Prostate gland (tissue), 2 donors: ENCODE measurements at regions not wholly inside any gene's neighbourhood (a gene's known extent, or its start where the extent isn't known, plus 50 kb on each side); places are given as distances from the start of the nearest gene placed in this dataset.

ENCODE experiments used
- CTCF ChIP-seq, 4 experiments: fragments of 200-600 bp in 2 of 4; fragments of 450-650 bp in 2 of 4; sonication (generic) in 2 of 4; IDR thresholded peaks; 1 replicate in 3 of 4; 2 replicates in 1 of 4; pipeline ENCODE4 v1.5.1; 2016 to 2019; ENCODE audit warnings: antibody characterized with exemption in 4 of 4, mild to moderate bottlenecking in 2 of 4, moderate library complexity in 2 of 4
- POLR2A ChIP-seq: fragments of 450-650 bp; IDR thresholded peaks from one replicate; pipeline ENCODE4 v1.6.1; 2016; ENCODE audit warnings: antibody characterized with exemption, mild to moderate bottlenecking
- POLR2AphosphoS5 ChIP-seq: sonication (generic); formaldehyde crosslinking; IDR thresholded peaks from one replicate; pipeline ENCODE4 v1.6.1; 2017; ENCODE audit warnings: antibody characterized with exemption

GRCh38 chr20:57809661-57810172, 99.9 kb upstream of the PMEPA1 start:
- TF ChIP-seq CTCF (IDR thresholded peaks at IDR 0.05): no peak
- no peak for TF ChIP-seq POLR2A
- no peak for TF ChIP-seq POLR2AphosphoS5
